Uterus (tissue), 2 donors: ENCODE measurements at regions not wholly inside any gene's neighbourhood (a gene's known extent, or its start where the extent isn't known, plus 50 kb on each side); places are given as distances from the start of the nearest gene placed in this dataset.

ENCODE experiments used
- CTCF ChIP-seq, 4 experiments: fragments of 200-600 bp in 2 of 4; fragments of 450-650 bp in 2 of 4; sonication (generic) in 2 of 4; IDR thresholded peaks; one replicate each; pipeline ENCODE4 v1.5.1; 2016 to 2019; ENCODE audit warnings: antibody characterized with exemption in 4 of 4, mild to moderate bottlenecking in 2 of 4, moderate library complexity in 1 of 4
- POLR2A ChIP-seq, 2 donors: fragments of 450-650 bp; IDR thresholded peaks; one replicate each; pipeline ENCODE4 v1.6.1; 2016; ENCODE audit warnings: antibody characterized with exemption in 2 of 2, mild to moderate bottlenecking in 1 of 2, moderate library complexity in 1 of 2

- TF ChIP-seq CTCF (IDR thresholded peaks at IDR 0.05) = no peak
- TF ChIP-seq POLR2A (IDR thresholded peaks at IDR 0.05) = no peak
Observed at GRCh38 chr4:124478470-124478869, 234.1 kb downstream of the ANKRD50 start.
